ENCODE measurements at regions not wholly inside any gene's neighbourhood (a gene's known extent, or its start where the extent isn't known, plus 50 kb on each side); places are given as distances from the start of the nearest gene placed in this dataset.
A peak's percentile ranks its signal among the peaks of the same experiment; 100 is the strongest.
"Not testable (repeated sequence)": the region's sequence is repeated elsewhere in the genome, so short reads cannot be mapped to it uniquely, and the experiment has no call there.

- FAIRE-seq = not testable (repeated sequence)
Observed at GRCh38 chr9:102416251-102416650, 578.9 kb upstream of the CYLC2 start.

DNA sequence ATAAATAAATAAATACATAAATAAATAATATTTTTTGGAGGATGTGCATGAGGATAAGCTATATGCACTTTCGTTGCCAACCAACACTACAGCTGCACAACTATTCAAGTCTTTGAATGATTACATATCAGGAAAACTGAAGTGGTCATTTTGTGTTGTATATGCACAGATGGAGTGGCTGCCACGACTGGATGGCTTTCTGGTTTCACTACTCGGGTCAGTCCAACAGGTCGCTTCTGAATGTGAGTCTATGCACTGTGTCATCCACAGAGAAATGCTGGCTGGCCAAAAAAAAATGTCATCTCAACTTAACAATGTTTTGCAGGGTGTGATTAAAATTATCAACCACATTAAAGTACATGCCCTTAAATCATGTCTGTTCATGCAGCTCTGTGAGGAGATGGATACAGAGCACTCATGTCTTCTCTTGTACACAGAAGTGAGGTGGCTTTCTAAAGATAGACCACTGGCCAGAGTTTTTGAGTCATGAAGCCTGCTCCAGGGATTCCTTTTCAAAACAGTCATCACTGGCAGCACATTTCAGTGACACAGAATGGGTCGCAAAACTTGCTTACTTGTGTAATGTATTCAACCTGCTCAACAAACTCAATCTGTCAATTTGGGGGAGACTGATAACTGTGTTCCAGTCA, 589.8 kb upstream of the CYLC2 start:
- FAIRE-seq (no peak), DNase-seq (ENCODE audit: low spot score in 2 of 2) (no peak)

More at GRCh38 chr9:102416251-102416650, 578.9 kb upstream of the CYLC2 start:
- not testable (repeated sequence) for DNase-seq (ENCODE audit: low spot score in 2 of 2)

GRCh38 chr9:102403514-102403913, 591.6 kb upstream of the CYLC2 start:
- FAIRE-seq = no peak
- no peak for DNase-seq (ENCODE audit: low spot score in 2 of 2)

- no peak for FAIRE-seq
- no peak for DNase-seq (ENCODE audit: low spot score in 2 of 2)
Observed at GRCh38 chr9:102398205-102398604, 596.9 kb upstream of the CYLC2 start.

DNA sequence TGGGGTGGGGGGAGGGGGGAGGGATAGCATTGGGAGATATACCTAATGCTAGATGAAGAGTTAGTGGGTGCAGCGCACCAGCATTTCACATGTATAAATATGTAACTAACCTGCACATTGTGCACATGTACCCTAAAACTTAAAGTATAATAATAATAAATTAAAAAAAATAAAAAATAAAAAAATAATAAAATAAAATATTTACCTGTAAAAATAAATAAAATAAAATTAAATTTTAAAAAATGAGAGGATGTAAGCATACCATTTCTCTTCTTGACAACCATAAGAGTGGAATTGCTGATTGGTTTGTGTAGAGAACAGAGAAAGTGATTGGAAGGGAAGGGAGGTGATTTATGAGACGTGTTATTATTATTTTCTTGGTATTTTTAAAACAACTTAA, 609.5 kb upstream of the CYLC2 start:
- DNase-seq (ENCODE audit: low spot score in 2 of 2); FAIRE-seq: not testable (repeated sequence)

DNA sequence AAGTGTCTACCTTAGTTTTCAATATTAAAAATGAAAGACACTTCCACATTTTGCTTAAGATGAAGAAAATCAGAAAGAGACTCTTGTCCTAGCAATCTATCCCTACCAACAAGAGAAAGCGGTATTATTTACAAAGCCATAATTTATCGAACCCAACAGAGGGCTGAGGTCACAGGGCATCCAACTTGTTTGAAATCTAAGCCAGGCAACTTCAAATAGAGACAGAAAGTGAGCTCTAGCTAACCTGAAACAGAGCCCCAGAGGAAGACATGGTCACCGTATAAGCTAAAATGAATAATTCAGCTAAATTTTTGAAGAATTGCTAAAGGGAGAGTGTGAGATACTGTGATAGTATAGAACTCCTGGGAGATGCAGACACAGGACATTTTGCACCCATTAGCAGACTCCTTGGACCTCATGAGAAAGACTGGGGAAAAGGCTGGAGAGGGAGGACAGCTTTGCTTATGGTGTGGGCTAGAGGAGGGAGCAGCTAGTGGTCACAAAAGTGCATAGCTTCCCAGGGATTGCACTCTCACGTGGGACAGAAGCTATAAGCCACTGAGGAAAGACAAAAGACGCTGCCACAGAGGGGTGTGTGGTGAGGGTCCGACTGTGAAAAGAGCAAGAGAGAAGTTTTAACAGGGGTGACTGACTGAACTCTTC, 624.2 kb upstream of the GRIN3A start:
- DNase-seq (ENCODE audit: low spot score in 2 of 2) (no peak), FAIRE-seq (no peak)

GRCh38 chr9:102360846-102361245, 622.4 kb upstream of the GRIN3A start:
- FAIRE-seq = peak; percentile 37
- DNase-seq (ENCODE audit: low spot score in 2 of 2) = no peak

- no peak for FAIRE-seq
Observed at GRCh38 chr9:102355982-102356381, 617.5 kb upstream of the GRIN3A start.

DNA sequence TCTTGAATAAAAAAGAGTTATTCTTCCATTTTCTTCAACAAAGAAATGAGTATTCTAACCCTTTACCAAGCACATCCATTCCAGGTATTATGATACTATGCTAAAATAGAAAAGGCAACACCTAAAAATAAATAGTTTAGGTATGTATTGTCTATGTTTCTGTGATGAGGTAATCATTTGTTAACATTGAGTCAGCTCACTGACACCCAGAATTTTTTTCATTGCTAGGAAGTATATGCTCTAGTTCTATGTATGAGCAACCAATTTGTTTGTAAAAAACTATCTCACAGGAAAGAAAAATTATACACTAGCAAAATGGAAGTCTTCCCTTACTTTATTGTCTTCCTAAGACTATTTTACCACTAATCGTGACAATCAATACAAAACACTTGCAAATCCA, 615.6 kb upstream of the GRIN3A start:
- FAIRE-seq (no peak), DNase-seq (ENCODE audit: low spot score in 2 of 2) (no peak)

More at GRCh38 chr9:102355982-102356381, 617.5 kb upstream of the GRIN3A start:
- DNase-seq (ENCODE audit: low spot score in 2 of 2) = no peak

DNA sequence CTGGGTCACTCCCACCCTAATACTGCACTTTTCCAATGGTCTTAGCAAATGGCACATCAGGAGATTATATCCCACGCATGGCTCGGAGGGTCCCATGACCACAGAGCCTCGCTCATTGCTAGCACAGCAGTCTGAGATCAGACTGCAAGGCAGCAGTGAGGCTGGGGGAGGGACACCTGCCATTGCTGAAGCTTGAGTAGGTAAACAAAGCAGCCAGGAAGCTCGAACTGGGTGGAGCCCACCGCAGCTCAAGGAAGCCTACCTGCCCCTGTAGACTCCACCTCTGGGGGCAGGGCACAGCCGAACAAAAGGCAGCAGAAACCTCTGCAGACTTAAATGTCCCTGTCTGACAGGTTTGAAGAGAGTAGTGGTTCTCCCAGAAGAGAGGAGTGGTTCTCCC, 599.0 kb upstream of the GRIN3A start:
- FAIRE-seq; DNase-seq (ENCODE audit: low spot score in 2 of 2): not testable (repeated sequence)

- no peak for FAIRE-seq
- no peak for DNase-seq (ENCODE audit: low spot score in 2 of 2)
Observed at GRCh38 chr9:102309379-102309778, 570.9 kb upstream of the GRIN3A start.

- FAIRE-seq (no peak), DNase-seq (ENCODE audit: low spot score in 2 of 2) (no peak)
Observed at GRCh38 chr9:102295188-102295587, 556.7 kb upstream of the GRIN3A start.

DNA sequence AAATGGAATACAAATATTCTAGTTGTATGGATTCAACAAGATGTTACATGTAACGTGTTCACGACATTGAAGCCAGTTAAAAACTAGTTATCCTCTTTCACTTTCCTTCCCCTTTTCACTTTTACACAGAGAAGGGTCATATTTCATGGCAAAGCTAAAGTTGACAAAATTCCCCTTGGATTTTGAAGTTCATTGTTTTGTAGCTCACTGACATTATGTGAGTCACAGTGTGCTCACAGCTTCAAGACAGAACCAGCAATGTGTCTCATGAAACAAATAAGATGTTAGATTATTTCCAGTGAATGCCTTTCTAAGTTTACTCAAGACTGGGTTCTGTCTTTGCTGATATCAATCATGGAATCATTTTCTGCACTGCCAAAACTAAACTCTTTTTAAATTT, 535.5 kb upstream of the GRIN3A start:
- FAIRE-seq (no peak), DNase-seq (ENCODE audit: low spot score in 2 of 2) (no peak)

DNA sequence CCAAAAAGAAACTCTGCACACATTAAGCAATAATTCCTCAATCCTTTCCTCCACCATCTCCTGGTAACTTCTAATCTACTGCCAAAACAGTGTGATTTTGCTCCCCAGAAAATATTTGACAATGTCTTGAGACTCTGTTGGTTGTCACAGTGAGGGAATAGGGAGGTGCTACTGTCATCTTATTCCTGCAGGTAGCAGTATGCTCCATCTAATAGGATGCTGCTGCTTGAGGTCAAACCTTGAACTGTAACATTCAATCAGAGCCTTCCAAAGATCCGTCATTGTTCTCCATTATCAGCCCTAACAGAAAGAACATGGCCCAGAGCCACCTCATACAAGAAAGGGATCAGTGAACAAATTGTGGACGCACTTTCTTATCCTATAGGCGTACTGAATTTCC, 514.7 kb upstream of the GRIN3A start:
- no peak for FAIRE-seq
- no peak for DNase-seq (ENCODE audit: low spot score in 2 of 2)

- DNase-seq (ENCODE audit: low spot score in 2 of 2) = no peak
- no peak for FAIRE-seq
Observed at GRCh38 chr9:102244916-102245315, 506.5 kb upstream of the GRIN3A start.

GRCh38 chr9:102237520-102237919, 499.1 kb upstream of the GRIN3A start:
- no peak for DNase-seq (ENCODE audit: low spot score in 2 of 2)
- FAIRE-seq = no peak

- FAIRE-seq (no peak), DNase-seq (ENCODE audit: low spot score in 2 of 2) (no peak)
Observed at GRCh38 chr9:102237094-102237493, 498.6 kb upstream of the GRIN3A start.

DNA sequence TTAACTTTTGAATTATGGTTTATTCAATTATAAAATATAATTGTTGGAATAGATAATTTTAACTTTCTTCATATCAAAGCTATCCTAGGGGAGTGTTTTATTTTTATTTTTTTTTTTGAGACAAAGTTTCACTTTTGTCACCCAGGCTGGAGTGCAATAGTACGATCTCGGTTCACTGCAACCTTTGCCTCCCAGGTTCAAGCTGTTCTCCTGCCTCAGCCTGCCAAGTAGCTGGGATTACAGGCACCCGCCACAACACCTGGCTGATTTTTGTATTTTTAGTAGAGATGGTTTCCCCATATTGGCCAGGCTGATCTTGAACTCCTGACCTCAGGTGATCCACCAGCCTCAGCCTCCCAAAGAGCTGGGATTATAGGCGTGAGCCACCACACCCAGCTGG, 489.0 kb upstream of the GRIN3A start:
- not testable (repeated sequence) for DNase-seq (ENCODE audit: low spot score in 2 of 2); FAIRE-seq

DNA sequence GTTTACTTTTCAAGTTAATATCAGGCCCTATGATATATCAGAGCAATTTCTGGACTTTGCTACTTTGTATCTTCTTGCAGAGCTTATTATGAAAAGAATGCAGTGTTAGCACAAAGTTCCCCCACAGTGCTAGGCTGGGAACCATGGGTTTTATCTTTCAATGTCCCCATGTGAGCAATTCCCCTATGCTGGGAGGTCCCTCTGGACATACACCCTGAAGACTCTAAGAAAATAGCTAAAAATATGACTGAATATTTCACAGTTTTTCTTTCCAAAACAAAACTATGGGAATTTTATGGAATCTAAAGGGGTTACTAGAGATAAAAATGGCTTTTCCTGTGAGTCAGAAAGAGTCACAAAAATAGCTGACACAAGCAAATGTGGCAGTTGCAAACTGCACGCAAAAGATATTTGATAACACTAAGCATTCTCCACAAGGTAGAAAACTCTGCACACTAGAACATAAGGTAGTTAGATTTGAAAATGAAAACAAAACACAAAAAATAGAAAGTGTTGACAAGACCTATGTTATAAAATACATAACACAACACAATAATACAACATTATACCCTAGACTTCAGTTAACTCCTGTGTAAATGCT, 487.5 kb upstream of the GRIN3A start:
- FAIRE-seq (no peak), DNase-seq (ENCODE audit: low spot score in 2 of 2) (no peak)

GRCh38 chr9:102223320-102224136, 485.1 kb upstream of the GRIN3A start:
- FAIRE-seq; DNase-seq (ENCODE audit: low spot score in 2 of 2): not testable (repeated sequence)

- DNase-seq (ENCODE audit: low spot score in 2 of 2) (no peak), FAIRE-seq (no peak)
Observed at GRCh38 chr9:102209176-102209575, 470.7 kb upstream of the GRIN3A start.
